HG02678 (cell line): ENCODE measurements at regions not wholly inside any gene's neighbourhood (a gene's known extent, or its start where the extent isn't known, plus 50 kb on each side); places are given as distances from the start of the nearest gene placed in this dataset.
"Not testable (repeated sequence)": the region's sequence is repeated elsewhere in the genome, so short reads cannot be mapped to it uniquely, and the experiment has no call there.

Experiments
- ATAC-seq: cut with Tn5 transposase; IDR thresholded peaks from one replicate; pipeline ENCODE4 v1.9.1; 2021; ENCODE audit warnings: mild to moderate bottlenecking, moderate library complexity; ENCODE audit not compliant: unreplicated experiment

GRCh38 chrX:137878401-137878800 is 312.5 kb downstream of the ZIC3 start:
- ATAC-seq = no peak

- no peak for ATAC-seq
These were observed 317.0 kb downstream of the ZIC3 start for GRCh38 chrX:137882960-137883359.

DNA sequence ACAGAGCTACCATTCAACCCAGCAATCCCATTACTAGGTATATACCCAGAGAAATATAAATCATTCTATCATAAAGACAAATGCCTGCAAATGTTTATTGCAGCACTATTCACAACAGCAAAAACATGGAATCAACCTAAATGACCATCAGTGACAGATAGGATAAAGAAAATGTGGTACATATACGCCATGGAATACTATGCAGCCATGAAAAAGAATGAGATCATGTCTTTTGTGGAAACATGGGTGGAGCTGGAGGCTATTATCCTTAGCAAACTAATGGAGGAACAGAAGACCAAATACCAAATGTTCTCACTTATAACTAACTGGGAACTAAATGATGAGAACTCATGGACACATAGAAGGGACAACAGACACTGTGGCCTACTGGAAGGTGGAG is 318.9 kb downstream of the ZIC3 start:
- ATAC-seq = not testable (repeated sequence)

GRCh38 chrX:137891431-137891830 is 325.5 kb downstream of the ZIC3 start:
- ATAC-seq = no peak

GRCh38 chrX:137896123-137896522 is 330.2 kb downstream of the ZIC3 start:
- ATAC-seq = no peak

DNA sequence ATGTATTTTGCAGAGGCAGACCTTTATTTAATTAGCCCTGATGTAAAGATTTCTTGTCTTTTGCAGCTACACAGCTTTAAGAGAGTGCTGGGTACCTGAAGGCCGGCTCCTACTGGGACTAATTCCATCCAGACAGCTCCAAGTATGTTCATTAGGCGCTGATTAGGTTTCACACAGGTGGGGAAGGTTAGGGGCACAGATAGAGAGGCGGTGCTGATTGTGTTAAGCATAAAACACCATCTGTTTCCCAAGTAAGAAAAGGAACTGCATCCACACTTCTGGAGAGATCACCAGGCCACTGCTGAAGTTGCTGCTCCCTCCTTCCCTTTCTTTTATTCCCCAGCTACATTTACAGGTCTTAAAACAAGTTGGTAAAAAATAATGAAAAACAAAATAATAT is 349.5 kb downstream of the ZIC3 start:
- ATAC-seq = no peak

- no peak for ATAC-seq
These were observed 350.3 kb downstream of the ZIC3 start for GRCh38 chrX:137916090-137916746.

- ATAC-seq = no peak
These were observed 360.2 kb downstream of the ZIC3 start for GRCh38 chrX:137926090-137926489.

DNA sequence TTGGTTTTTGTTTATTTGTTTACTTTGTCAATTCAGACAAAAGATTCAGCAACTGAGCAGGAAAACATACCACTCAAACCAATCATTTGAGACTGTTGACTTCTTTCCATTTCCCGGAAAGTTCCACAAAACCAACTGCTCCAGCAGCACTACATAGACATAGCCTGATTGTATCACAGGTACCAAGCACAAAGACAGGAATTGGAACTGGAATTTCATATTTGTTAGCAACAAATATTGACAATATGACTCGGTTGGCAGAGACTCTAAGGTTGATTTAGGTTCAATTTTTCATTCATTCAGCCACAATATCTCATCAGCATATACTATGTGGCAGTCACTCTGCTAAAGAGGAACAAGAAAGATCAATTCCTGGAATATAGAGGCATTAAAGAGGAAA is 364.0 kb downstream of the ZIC3 start:
- ATAC-seq = no peak

- no peak for ATAC-seq
These were observed 364.6 kb downstream of the ZIC3 start for GRCh38 chrX:137930533-137930932.

GRCh38 chrX:137934214-137934613 is 368.3 kb downstream of the ZIC3 start:
- not testable (repeated sequence) for ATAC-seq

GRCh38 chrX:137934887-137935286 is 369.0 kb downstream of the ZIC3 start:
- ATAC-seq = not testable (repeated sequence)

DNA sequence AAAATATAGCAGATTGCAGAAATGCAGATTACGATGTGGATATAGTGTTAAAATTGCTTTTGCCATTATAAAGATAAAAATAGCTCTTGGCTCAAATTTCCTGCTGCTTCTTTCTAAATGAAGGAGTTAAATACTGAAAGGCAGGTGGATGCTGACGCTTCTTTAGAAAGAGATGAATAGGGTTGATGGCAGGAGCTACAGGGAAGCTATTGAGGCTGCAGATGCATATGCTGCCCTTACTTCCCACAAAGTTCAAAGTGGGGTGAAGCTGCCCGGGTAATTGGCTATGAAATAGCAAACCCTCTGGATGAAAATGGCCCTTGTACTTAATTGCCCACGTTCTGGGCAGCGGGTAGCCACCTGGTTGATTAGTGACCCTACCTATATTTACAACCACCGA is 379.5 kb downstream of the ZIC3 start:
- ATAC-seq = no peak

- ATAC-seq = no peak
These were observed 403.3 kb downstream of the ZIC3 start for GRCh38 chrX:137969191-137969590.

GRCh38 chrX:137982472-137983172 is 416.7 kb downstream of the ZIC3 start:
- ATAC-seq = no peak

DNA sequence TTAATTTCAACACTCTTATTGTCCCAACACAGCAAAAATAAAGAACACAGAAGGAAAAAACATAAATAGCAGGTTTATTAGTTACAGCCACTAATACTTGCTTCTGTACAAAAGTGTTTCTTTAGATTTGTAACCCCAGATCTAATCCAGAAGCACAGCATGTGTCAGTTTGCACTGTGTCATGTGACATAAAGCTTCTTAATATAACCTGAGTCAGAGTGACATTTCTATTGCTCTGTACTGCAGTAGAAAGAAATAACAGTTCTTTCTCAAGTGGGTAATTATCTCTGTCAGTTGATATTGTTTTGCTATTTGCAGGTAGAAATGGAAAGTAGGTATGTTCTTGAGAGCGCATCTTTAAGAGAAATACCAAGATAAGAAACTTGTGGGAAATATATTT is 422.5 kb downstream of the ZIC3 start:
- ATAC-seq = no peak

- no peak for ATAC-seq
These were observed 432.7 kb downstream of the ZIC3 start for GRCh38 chrX:137998619-137999018.

DNA sequence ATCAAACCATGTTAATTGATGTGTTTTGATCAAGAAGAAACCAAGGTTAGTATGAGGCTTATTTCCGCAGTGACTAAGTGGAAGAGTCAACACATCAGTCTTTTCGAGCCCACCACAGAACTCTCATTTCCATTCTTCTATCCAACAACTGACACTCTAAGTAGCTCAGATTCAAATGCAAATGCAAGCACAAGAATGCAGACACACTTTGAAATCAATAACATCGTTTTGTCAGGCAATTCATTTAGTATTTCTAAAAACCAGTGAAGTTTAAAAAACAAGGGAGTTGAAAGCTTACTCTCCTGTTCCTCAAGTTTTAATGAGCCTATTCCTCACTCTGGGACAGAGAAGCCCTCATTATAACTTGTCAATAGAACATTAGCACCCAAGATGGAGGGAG is 433.1 kb downstream of the ZIC3 start:
- ATAC-seq = no peak

GRCh38 chrX:137999552-137999951 is 433.6 kb downstream of the ZIC3 start:
- ATAC-seq = no peak

DNA sequence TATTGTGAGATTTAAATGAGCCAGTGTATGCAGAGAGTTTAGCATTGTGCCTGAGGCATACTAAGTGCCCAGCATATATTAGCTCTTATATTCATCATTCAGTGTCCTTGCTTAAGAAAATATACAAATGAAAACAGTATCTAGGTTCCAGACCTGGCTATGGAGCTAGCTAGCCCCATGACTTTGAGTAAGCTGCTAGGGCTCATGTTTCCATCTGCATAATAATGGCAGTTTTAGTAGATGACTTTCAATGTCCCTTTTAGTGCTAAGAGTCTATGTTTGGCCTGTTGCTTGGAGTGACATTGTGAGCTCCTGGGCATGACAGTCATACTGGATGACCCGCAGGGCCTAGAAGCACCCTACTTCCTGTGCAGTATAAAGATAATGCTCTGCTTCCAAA is 435.3 kb downstream of the ZIC3 start:
- no peak for ATAC-seq

- ATAC-seq = no peak
These were observed 440.3 kb downstream of the ZIC3 start for GRCh38 chrX:138006180-138006579.

- no peak for ATAC-seq
These were observed 442.4 kb downstream of the ZIC3 start for GRCh38 chrX:138008281-138008680.

DNA sequence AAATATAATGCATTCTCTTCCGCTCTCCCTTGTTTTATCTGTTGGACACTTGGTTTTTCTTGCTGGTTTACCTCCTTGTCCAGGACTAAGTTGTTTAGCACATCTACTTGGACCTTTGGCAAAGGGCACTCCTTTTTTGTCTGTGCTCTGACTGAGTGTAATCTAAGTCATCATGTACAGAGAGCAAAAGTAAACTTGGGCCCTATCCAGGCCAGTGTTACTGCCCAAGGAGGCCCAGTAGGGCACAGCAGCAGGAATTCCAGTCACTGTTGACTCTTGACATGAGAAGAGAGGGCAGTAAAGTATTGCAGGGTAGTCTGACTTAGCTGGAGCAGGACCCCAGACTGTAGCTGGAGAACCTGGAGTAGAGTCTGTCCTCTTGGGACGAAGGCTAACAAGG is 445.5 kb downstream of the ZIC3 start:
- no peak for ATAC-seq
